Gastroesophageal sphincter (tissue), 4 donors: ENCODE measurements at regions not wholly inside any gene's neighbourhood (a gene's known extent, or its start where the extent isn't known, plus 50 kb on each side); places are given as distances from the start of the nearest gene placed in this dataset.

Experiments used
- ATAC-seq: fragments of 150-250 bp; one replicate; pipeline ENCODE4 v1.9.1; 2016; ENCODE audit warnings: mild to moderate bottlenecking, moderate library complexity
- H3K27ac ChIP-seq, 4 donors: fragments of 200-600 bp; sonication (generic) in 3 of 4; 1 replicate in 3 of 4; 2 replicates in 1 of 4; pipeline ENCODE4 v1.5.1; 2016 to 2019
- H3K27me3 ChIP-seq: fragments of 200-600 bp; sonication (generic); one replicate; pipeline ENCODE4 v1.5.1; 2019
- H3K36me3 ChIP-seq, 2 donors: fragments of 200-600 bp; sonication (generic); one replicate each; pipeline ENCODE4 v1.5.1; 2019; ENCODE audit warnings: control low read depth in 1 of 2
- H3K4me1 ChIP-seq, 3 donors: fragments of 200-600 bp; sonication (generic); 1 replicate in 2 of 3; 2 replicates in 1 of 3; pipeline ENCODE4 v1.5.1; 2016 to 2019; ENCODE audit warnings: control low read depth in 2 of 3
- H3K4me3 ChIP-seq, 2 donors: fragments of 200-600 bp; sonication (generic); one replicate each; pipeline ENCODE4 v1.5.1; 2019; ENCODE audit warnings: mild to moderate bottlenecking in 1 of 2, moderate library complexity in 1 of 2
- H3K9me3 ChIP-seq, 3 donors: fragments of 200-600 bp; sonication (generic); one replicate each; pipeline ENCODE4 v1.5.1; 2017 to 2019; ENCODE audit warnings: control low read depth in 2 of 3
- CTCF ChIP-seq, 4 experiments: fragments of 200-600 bp in 2 of 4; fragments of 450-650 bp in 2 of 4; sonication (generic) in 1 of 4; IDR thresholded peaks; one replicate each; pipeline ENCODE4 v1.5.1; 2017 to 2019; ENCODE audit warnings: antibody characterized with exemption in 4 of 4, mild to moderate bottlenecking in 2 of 4, moderate library complexity in 2 of 4
- EP300 ChIP-seq: sonication (generic); formaldehyde crosslinking; IDR thresholded peaks from one replicate; pipeline ENCODE4 v1.6.1; 2017; ENCODE audit warnings: antibody characterized with exemption, mild to moderate bottlenecking
- POLR2A ChIP-seq, 2 donors: fragments of 450-650 bp; IDR thresholded peaks; one replicate each; pipeline ENCODE4 v1.6.1; 2017; ENCODE audit warnings: antibody characterized with exemption in 2 of 2, mild to moderate bottlenecking in 2 of 2, moderate library complexity in 1 of 2
- POLR2AphosphoS5 ChIP-seq: sonication (generic); formaldehyde crosslinking; IDR thresholded peaks from one replicate; pipeline ENCODE4 v1.6.1; 2017; ENCODE audit warnings: antibody characterized with exemption
- WGBS, 2 donors: methylation state at CpG; one replicate each; pipeline ENCODE4 v1.1.5; 2018; ENCODE audit warnings: low coverage in 1 of 2; 5-methylcytosine and 5-hydroxymethylcytosine counted together

- Histone ChIP-seq H3K27me3 (peaks cover 4% of the 10 kb centered on the region), H3K36me3 (no peaks in the 10 kb centered on the region), H3K4me1 (peaks cover 0 to 26% (median 11%) of the 10 kb centered on the region in 3 donors), H3K27ac (no peak overlapping the region), H3K4me3 (no peak overlapping the region), H3K9me3 (no peaks in the 10 kb centered on the region)
- TF ChIP-seq POLR2A (IDR thresholded peaks at IDR 0.05) (no peak), CTCF (IDR thresholded peaks at IDR 0.05) (no peak), POLR2AphosphoS5 (no peak), EP300 (no peak)
- WGBS, 2 donors: 92 to 100% methylated on average over 2 to 4 of the region's 4 CpGs
- ATAC-seq: no peak
Measured at GRCh38 chr11:45051621-45052020, 94.8 kb upstream of the PRDM11 start.

GRCh38 chr11:45052361-45052760, 94.1 kb upstream of the PRDM11 start:
- TF ChIP-seq POLR2AphosphoS5 (no peak), POLR2A (IDR thresholded peaks at IDR 0.05) (no peak), EP300 (no peak), CTCF (IDR thresholded peaks at IDR 0.05) (no peak)
- no peak overlapping the region for H3K27ac ChIP-seq
- peaks cover 4% of the 10 kb centered on the region for H3K27me3 ChIP-seq
- no peaks in the 10 kb centered on the region for H3K36me3 ChIP-seq
- peaks cover 0 to 19% (median 9%) of the 10 kb centered on the region in 3 donors for H3K4me1 ChIP-seq
- H3K9me3 ChIP-seq: no peaks in the 10 kb centered on the region
- WGBS, 2 donors: 54 to 68% methylated on average over 4 to 6 of the region's 6 CpGs
- no peak overlapping the region for H3K4me3 ChIP-seq
- ATAC-seq: no peak

- ATAC-seq: no peak
- 86 to 87% methylated on average over 9 to 11 of the region's 15 CpGs for WGBS, 2 donors
Measured at GRCh38 chr11:45053736-45054446, 92.5 kb upstream of the PRDM11 start.

GRCh38 chr11:45054956-45055355, 91.5 kb upstream of the PRDM11 start:
- Histone ChIP-seq H3K9me3 (no peaks in the 10 kb centered on the region), H3K36me3 (no peaks in the 10 kb centered on the region), H3K4me3 (no peak overlapping the region), H3K27ac (no peak overlapping the region), H3K4me1 (no peaks in the 10 kb centered on the region), H3K27me3 (peaks cover 4% of the 10 kb centered on the region)
- ATAC-seq: no peak
- 94% methylated on average over 3 to 8 of the region's 8 CpGs for WGBS, 2 donors
- no peak for TF ChIP-seq POLR2AphosphoS5
- TF ChIP-seq POLR2A (IDR thresholded peaks at IDR 0.05): no peak
- TF ChIP-seq EP300: no peak

More at GRCh38 chr11:45053736-45054446, 92.5 kb upstream of the PRDM11 start:
- no peak overlapping the region for H3K4me3 ChIP-seq
- H3K4me1 ChIP-seq: peaks cover 0 to 8% (median under 1%) of the 10 kb centered on the region in 3 donors
- no peak overlapping the region for H3K27ac ChIP-seq
- no peaks in the 10 kb centered on the region for H3K9me3 ChIP-seq
- TF ChIP-seq POLR2AphosphoS5: no peak
- no peak for TF ChIP-seq CTCF (IDR thresholded peaks at IDR 0.05)
- no peak for TF ChIP-seq POLR2A (IDR thresholded peaks at IDR 0.05)
- TF ChIP-seq EP300: no peak
- peaks cover 4% of the 10 kb centered on the region for H3K27me3 ChIP-seq
- no peaks in the 10 kb centered on the region for H3K36me3 ChIP-seq

- Histone ChIP-seq H3K27me3 (peaks cover 4% of the 10 kb centered on the region), H3K9me3 (no peaks in the 10 kb centered on the region), H3K4me3 (no peak overlapping the region), H3K4me1 (no peaks in the 10 kb centered on the region), H3K36me3 (no peaks in the 10 kb centered on the region), H3K27ac (no peak overlapping the region)
- TF ChIP-seq CTCF (IDR thresholded peaks at IDR 0.05) (no peak), POLR2AphosphoS5 (no peak), POLR2A (IDR thresholded peaks at IDR 0.05) (no peak), EP300 (no peak)
- ATAC-seq: no peak
- WGBS, 2 donors: 40 to 67% methylated on average over 1 of the region's 1 CpG
Measured at GRCh38 chr11:45056529-45056928, 89.9 kb upstream of the PRDM11 start.
